H1 (cell line): ENCODE measurements at regions not wholly inside any gene's neighbourhood (a gene's known extent, or its start where the extent isn't known, plus 50 kb on each side); places are given as distances from the start of the nearest gene placed in this dataset.

Experiments
- FOSL1 ChIP-seq: IDR thresholded peaks from 2 replicates; pipeline ENCODE4 v1.6.1; 2011; ENCODE audit warnings: mild to moderate bottlenecking, low read depth, low read length, moderate library complexity; ENCODE audit not compliant: insufficient read depth
- HDAC6 ChIP-seq: IDR thresholded peaks from one replicate; pipeline ENCODE4 v1.7.1; 2012; ENCODE audit warnings: low read depth, mild to moderate bottlenecking, inconsistent platforms, low read length, moderate library complexity
- PHF8 ChIP-seq: fragments of 200-600 bp; sonication (generic); conservative IDR thresholded peaks from 2 replicates; pipeline ENCODE4 v1.7.1; 2012; ENCODE audit warnings: low read depth, mild to moderate bottlenecking, inconsistent platforms, low read length, moderate library complexity
- TEAD4 ChIP-seq: IDR thresholded peaks from 2 replicates; pipeline ENCODE4 v1.6.1; 2012; ENCODE audit warnings: low read depth, low read length, inconsistent platforms, mixed read lengths

GRCh38 chr5:67696446-67696845, 499.8 kb upstream of the CD180 start (continued):
- TF ChIP-seq FOSL1: no peak
- TF ChIP-seq TEAD4: no peak
- no peak for TF ChIP-seq HDAC6
- TF ChIP-seq PHF8: no peak
